GM21526 (cell line): ENCODE measurements at regions not wholly inside any gene's neighbourhood (a gene's known extent, or its start where the extent isn't known, plus 50 kb on each side); places are given as distances from the start of the nearest gene placed in this dataset.

Experiments used
- ATAC-seq: cut with Tn5 transposase; IDR thresholded peaks from one replicate; pipeline ENCODE4 v1.9.1; 2021; ENCODE audit warnings: moderate library complexity; ENCODE audit not compliant: unreplicated experiment, low FRiP score

- no peak for ATAC-seq
These were observed 54.0 kb upstream of the PRPS1L1 start for GRCh38 chr7:18081617-18082016.

- ATAC-seq: no peak
These were observed 54.5 kb upstream of the PRPS1L1 start for GRCh38 chr7:18082169-18082568.

- no peak for ATAC-seq
These were observed 58.7 kb upstream of the PRPS1L1 start for GRCh38 chr7:18086165-18087025.

- ATAC-seq: no peak
These were observed 59.5 kb upstream of the PRPS1L1 start for GRCh38 chr7:18087026-18087686.

- ATAC-seq: no peak
These were observed 60.0 kb upstream of the PRPS1L1 start for GRCh38 chr7:18087687-18088078.

- ATAC-seq: no peak
These were observed 68.4 kb upstream of the PRPS1L1 start for GRCh38 chr7:18096087-18096486.

- ATAC-seq: no peak
These were observed 74.9 kb upstream of the PRPS1L1 start for GRCh38 chr7:18102576-18102975.

- ATAC-seq: no peak
These were observed 76.0 kb upstream of the PRPS1L1 start for GRCh38 chr7:18103436-18104218.

GRCh38 chr7:18109762-18110161, 82.1 kb upstream of the PRPS1L1 start:
- no peak for ATAC-seq

GRCh38 chr7:18116661-18117060, 89.0 kb upstream of the PRPS1L1 start:
- ATAC-seq: no peak

GRCh38 chr7:18117482-18117881, 89.8 kb upstream of the PRPS1L1 start:
- no peak for ATAC-seq

GRCh38 chr7:18119985-18120384, 92.3 kb upstream of the PRPS1L1 start:
- ATAC-seq: no peak

- ATAC-seq: no peak
These were observed 96.0 kb upstream of the PRPS1L1 start for GRCh38 chr7:18123508-18124239.

- ATAC-seq: no peak
These were observed 97.8 kb upstream of the PRPS1L1 start for GRCh38 chr7:18125476-18125875.

GRCh38 chr7:18126281-18126680, 98.6 kb upstream of the PRPS1L1 start:
- ATAC-seq: no peak

GRCh38 chr7:18128846-18129245, 101.2 kb upstream of the PRPS1L1 start:
- no peak for ATAC-seq

- no peak for ATAC-seq
These were observed 105.2 kb upstream of the PRPS1L1 start for GRCh38 chr7:18132811-18133210.

GRCh38 chr7:18133921-18134320, 106.3 kb upstream of the PRPS1L1 start:
- no peak for ATAC-seq

- no peak for ATAC-seq
These were observed 113.3 kb upstream of the PRPS1L1 start for GRCh38 chr7:18140943-18141342.

GRCh38 chr7:18144166-18144565, 116.5 kb upstream of the PRPS1L1 start:
- ATAC-seq: no peak

- ATAC-seq: no peak
These were observed 117.5 kb upstream of the PRPS1L1 start for GRCh38 chr7:18145160-18145559.
